ENCODE measurements at regions not wholly inside any gene's neighbourhood (a gene's known extent, or its start where the extent isn't known, plus 50 kb on each side); places are given as distances from the start of the nearest gene placed in this dataset.

DNA sequence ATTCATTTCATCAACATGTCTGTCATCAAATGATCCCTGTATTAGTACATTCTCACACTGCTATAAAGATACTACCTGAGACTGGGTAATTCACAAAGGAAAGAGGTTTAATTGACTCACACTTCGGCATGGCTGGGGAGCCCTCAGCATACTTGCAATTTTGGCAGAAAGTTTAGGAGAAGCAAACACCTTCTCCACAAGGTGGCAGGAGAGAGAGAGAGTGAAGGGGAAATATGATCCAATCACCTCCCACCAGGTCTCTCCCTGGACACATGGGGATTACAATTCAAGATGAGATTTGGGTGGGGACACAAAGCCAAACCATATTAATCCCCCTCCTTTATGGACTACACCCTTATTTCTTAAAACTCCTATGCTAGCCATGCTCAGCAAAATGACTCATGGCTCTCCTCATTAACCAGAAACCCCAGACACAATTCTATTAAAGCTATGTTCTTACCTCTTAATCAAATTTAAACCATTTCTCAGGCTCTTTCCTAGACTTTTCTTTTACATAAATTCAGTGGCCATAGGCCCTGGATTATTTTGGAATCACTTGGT lies 932.3 kb downstream of the FLRT2 start:
- TF ChIP-seq TAF1 (IDR thresholded peaks at IDR 0.05; ENCODE audit: borderline replicate concordance, insufficient read depth, low read length) (no peak), POLR2AphosphoS5 (IDR thresholded peaks at IDR 0.05; ENCODE audit: low read depth, low read length) (no peak)
- TF ChIP-seq, protein P1, sequence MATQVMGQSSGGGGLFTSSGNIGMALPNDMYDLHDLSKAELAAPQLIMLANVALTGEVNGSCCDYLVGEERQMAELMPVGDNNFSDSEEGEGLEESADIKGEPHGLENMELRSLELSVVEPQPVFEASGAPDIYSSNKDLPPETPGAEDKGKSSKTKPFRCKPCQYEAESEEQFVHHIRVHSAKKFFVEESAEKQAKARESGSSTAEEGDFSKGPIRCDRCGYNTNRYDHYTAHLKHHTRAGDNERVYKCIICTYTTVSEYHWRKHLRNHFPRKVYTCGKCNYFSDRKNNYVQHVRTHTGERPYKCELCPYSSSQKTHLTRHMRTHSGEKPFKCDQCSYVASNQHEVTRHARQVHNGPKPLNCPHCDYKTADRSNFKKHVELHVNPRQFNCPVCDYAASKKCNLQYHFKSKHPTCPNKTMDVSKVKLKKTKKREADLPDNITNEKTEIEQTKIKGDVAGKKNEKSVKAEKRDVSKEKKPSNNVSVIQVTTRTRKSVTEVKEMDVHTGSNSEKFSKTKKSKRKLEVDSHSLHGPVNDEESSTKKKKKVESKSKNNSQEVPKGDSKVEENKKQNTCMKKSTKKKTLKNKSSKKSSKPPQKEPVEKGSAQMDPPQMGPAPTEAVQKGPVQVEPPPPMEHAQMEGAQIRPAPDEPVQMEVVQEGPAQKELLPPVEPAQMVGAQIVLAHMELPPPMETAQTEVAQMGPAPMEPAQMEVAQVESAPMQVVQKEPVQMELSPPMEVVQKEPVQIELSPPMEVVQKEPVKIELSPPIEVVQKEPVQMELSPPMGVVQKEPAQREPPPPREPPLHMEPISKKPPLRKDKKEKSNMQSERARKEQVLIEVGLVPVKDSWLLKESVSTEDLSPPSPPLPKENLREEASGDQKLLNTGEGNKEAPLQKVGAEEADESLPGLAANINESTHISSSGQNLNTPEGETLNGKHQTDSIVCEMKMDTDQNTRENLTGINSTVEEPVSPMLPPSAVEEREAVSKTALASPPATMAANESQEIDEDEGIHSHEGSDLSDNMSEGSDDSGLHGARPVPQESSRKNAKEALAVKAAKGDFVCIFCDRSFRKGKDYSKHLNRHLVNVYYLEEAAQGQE (IDR thresholded peaks at IDR 0.05; ENCODE audit: insufficient read depth in 1 of 2, low read depth in 2 of 2, low read length in 2 of 2) = no peak

Data from PFSK-1 (cell line).